Panc1 (cell line): ENCODE measurements at regions not wholly inside any gene's neighbourhood (a gene's known extent, or its start where the extent isn't known, plus 50 kb on each side); places are given as distances from the start of the nearest gene placed in this dataset.
A peak's percentile ranks its signal among the peaks of the same experiment; 100 is the strongest.

ENCODE experiments used
- ATAC-seq: fragments of 200-7000 bp; cut with Tn5 transposase; 2 replicates; pipeline ENCODE4 v1.9.1; 2020; ENCODE audit warnings: mild to moderate bottlenecking, moderate library complexity
- BruUV-seq: library from RNA; stranded (reverse); fragments of 400-500 nt; replicated peaks from 2 replicates; lab custom pipeline; 2021; lab: Mats Ljungman, UMichigan
- CTCF ChIA-PET: fragments of 300-600 bp; sonication (Branson Sonifier 250); formaldehyde crosslinking; loops from one replicate; lab custom pipeline; 2022; ENCODE audit warnings: antibody characterized with exemption; lab: Charles Lee
- POLR2A ChIA-PET: fragments of 300-600 bp; sonication (Branson Sonifier 250); formaldehyde crosslinking; loops from one replicate; lab custom pipeline; 2022; ENCODE audit warnings: antibody characterized with exemption; lab: Charles Lee
- DNase-seq: peaks from one replicate; pipeline ENCODE4 v3.0.0-alpha.2; 2010; ENCODE audit warnings: low read depth, low spot score
- H3K27ac ChIP-seq: 2 replicates; pipeline ENCODE4 v1.5.1; 2011; ENCODE audit warnings: mild to moderate bottlenecking, low read length, inconsistent platforms
- H3K27me3 ChIP-seq: fragments of 200-500 bp; sonication (Bioruptor generic); 2 replicates; pipeline ENCODE4 v1.6.0; 2014; ENCODE audit warnings: low read length, inconsistent platforms; ENCODE audit not compliant: control insufficient read depth, insufficient read depth
- H3K36me3 ChIP-seq: fragments of 200-500 bp; sonication (Bioruptor generic); 2 replicates; pipeline ENCODE4 v1.5.1; 2014; ENCODE audit warnings: inconsistent platforms, mild to moderate bottlenecking, low read length, moderate library complexity; ENCODE audit not compliant: control insufficient read depth, insufficient read depth
- H3K4me1 ChIP-seq: 2 replicates; pipeline ENCODE4 v1.5.1; 2011; ENCODE audit warnings: inconsistent platforms, mild to moderate bottlenecking, low read length, moderate library complexity; ENCODE audit not compliant: control insufficient read depth, insufficient read depth
- H3K4me3 ChIP-seq, 2 experiments: 2 replicates each; pipeline ENCODE4 v1.5.1; 2011 to 2012; ENCODE audit warnings: low read depth in 2 of 2, low read length in 2 of 2, mild to moderate bottlenecking in 2 of 2, inconsistent platforms in 1 of 2, moderate library complexity in 1 of 2
- H3K9me3 ChIP-seq: fragments of 200-500 bp; sonication (Bioruptor generic); 2 replicates; pipeline ENCODE4 v1.5.1; 2014; ENCODE audit warnings: low read depth, mild to moderate bottlenecking, inconsistent platforms, low read length, moderate library complexity; ENCODE audit not compliant: control insufficient read depth, insufficient read depth
- POLR2AphosphoS5 ChIP-seq: IDR thresholded peaks from 2 replicates; pipeline ENCODE4 v1.6.1; 2012; ENCODE audit warnings: mild to moderate bottlenecking, low read depth, low read length, moderate library complexity
- SIN3A ChIP-seq: IDR thresholded peaks from 2 replicates; pipeline ENCODE4 v1.6.1; 2012; ENCODE audit warnings: low read depth, mild to moderate bottlenecking, low read length, moderate library complexity, borderline replicate concordance; ENCODE audit not compliant: insufficient read depth
- TCF7L2 ChIP-seq: IDR thresholded peaks from 2 replicates; pipeline ENCODE4 v1.6.1; 2011; ENCODE audit warnings: mild to moderate bottlenecking, low read depth, low read length, inconsistent platforms
- in situ Hi-C: cut with HindIII; loops from 2 replicates; pipeline ENCODE4 v1.10.0; 2016; ENCODE audit warnings: low sequenced_read_pairs, low pct_unique_long_range_greater_than_20kb
- intact Hi-C: fragments of 100-400 bp; cut with micrococcal nuclease; formaldehyde crosslinking; loops from one replicate; pipeline ENCODE4 v1.10.0; 2022; ENCODE audit not compliant: unreplicated experiment
- TF ChIP-seq, protein P1 (sequence below): fragments of 450-650 bp; IDR thresholded peaks from 2 replicates; pipeline ENCODE4 v1.5.1; 2017; ENCODE audit warnings: mild to moderate bottlenecking
- TF ChIP-seq, protein P2 (sequence below), 2 experiments: IDR thresholded peaks; 2 replicates each; pipeline ENCODE4 v1.6.1; 2011 to 2012; ENCODE audit warnings: low read depth in 2 of 2, control low read depth in 1 of 2, low read length in 1 of 2, mild to moderate bottlenecking in 1 of 2, moderate library complexity in 1 of 2; ENCODE audit not compliant: insufficient read depth in 1 of 2

DNA sequence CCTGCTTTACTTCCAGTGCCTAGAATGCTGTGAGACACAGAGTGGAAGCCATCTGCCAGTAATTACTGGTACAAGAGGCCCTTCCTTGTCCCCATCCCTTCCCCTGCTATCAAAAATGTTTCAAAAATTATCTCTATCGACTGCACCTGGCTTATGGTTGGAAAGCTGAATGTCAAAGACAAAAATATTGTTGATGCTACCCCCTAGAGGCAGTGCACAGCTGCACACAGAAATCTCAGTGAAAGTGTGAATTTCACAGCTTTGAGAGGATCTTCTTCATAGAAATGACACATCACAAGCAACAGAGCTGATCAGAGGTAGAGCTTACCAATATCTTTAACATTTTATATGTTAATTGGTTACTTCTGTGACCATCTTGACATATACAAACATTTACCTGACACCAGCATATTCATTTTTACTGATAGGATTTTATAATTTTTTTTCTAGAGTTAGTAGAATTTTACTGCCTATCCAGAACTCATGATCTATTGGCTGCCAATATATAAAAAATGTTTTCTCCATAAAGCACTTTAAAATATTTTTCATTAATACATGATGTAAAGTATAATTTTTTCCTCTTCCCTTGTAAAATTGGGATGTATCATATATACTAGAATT lies 138.0 kb downstream of the AACS start:
- H3K36me3 ChIP-seq: no peaks in the 10 kb centered on the region
- ChIA-PET POLR2A (no interaction called here), CTCF (interaction anchor here (1.0 kb wide), 1 partner anchor 15 kb away, joined by 7 read pairs; no protein-coding TSS in a partner anchor)
- ATAC-seq (no peak; the same call in 1 of the 2 replicates), DNase-seq (no peak)
- in situ Hi-C loops (no loop called here), intact Hi-C loops (no loop called here)
- H3K27ac ChIP-seq: no peak overlapping the region
- H3K4me1 ChIP-seq: no peaks in the 10 kb centered on the region
- H3K9me3 ChIP-seq: no peaks in the 10 kb centered on the region
- BruUV-seq: no TSS peak
- H3K4me3 ChIP-seq: no peak overlapping the region
- TF ChIP-seq TCF7L2 (no peak), POLR2AphosphoS5 (no peak), SIN3A (no peak)
- TF ChIP-seq, protein P1, sequence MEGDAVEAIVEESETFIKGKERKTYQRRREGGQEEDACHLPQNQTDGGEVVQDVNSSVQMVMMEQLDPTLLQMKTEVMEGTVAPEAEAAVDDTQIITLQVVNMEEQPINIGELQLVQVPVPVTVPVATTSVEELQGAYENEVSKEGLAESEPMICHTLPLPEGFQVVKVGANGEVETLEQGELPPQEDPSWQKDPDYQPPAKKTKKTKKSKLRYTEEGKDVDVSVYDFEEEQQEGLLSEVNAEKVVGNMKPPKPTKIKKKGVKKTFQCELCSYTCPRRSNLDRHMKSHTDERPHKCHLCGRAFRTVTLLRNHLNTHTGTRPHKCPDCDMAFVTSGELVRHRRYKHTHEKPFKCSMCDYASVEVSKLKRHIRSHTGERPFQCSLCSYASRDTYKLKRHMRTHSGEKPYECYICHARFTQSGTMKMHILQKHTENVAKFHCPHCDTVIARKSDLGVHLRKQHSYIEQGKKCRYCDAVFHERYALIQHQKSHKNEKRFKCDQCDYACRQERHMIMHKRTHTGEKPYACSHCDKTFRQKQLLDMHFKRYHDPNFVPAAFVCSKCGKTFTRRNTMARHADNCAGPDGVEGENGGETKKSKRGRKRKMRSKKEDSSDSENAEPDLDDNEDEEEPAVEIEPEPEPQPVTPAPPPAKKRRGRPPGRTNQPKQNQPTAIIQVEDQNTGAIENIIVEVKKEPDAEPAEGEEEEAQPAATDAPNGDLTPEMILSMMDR: peak; percentile 73
- TF ChIP-seq, protein P2, sequence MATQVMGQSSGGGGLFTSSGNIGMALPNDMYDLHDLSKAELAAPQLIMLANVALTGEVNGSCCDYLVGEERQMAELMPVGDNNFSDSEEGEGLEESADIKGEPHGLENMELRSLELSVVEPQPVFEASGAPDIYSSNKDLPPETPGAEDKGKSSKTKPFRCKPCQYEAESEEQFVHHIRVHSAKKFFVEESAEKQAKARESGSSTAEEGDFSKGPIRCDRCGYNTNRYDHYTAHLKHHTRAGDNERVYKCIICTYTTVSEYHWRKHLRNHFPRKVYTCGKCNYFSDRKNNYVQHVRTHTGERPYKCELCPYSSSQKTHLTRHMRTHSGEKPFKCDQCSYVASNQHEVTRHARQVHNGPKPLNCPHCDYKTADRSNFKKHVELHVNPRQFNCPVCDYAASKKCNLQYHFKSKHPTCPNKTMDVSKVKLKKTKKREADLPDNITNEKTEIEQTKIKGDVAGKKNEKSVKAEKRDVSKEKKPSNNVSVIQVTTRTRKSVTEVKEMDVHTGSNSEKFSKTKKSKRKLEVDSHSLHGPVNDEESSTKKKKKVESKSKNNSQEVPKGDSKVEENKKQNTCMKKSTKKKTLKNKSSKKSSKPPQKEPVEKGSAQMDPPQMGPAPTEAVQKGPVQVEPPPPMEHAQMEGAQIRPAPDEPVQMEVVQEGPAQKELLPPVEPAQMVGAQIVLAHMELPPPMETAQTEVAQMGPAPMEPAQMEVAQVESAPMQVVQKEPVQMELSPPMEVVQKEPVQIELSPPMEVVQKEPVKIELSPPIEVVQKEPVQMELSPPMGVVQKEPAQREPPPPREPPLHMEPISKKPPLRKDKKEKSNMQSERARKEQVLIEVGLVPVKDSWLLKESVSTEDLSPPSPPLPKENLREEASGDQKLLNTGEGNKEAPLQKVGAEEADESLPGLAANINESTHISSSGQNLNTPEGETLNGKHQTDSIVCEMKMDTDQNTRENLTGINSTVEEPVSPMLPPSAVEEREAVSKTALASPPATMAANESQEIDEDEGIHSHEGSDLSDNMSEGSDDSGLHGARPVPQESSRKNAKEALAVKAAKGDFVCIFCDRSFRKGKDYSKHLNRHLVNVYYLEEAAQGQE (IDR thresholded peaks at IDR 0.05; ENCODE audit: insufficient read depth in 1 of 2, low read depth in 2 of 2, low read length in 1 of 2): no peak
- peaks cover 23% of the 10 kb centered on the region for H3K27me3 ChIP-seq

DNA sequence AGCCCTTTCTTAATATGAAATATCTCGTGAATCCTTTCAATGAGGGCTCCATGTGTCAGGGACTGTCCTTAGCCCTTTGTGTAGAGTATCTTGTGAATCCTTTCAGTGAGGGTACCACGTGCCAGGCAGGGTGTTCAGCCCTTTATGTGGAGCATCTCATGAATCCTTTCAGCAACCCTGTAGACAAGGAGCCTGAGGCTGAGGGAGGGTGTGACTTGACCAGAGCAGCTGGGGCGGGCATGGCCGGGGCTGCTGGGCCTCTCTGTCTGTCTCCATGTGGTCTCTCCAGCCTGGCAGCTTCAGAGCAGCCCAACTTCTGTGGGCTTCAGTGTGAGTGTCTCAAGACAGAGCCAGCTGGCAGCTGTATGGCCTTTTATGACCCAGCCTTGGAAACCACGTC lies 140.2 kb downstream of the AACS start:
- in situ Hi-C loops (no loop called here), intact Hi-C loops (no loop called here)
- CTCF ChIA-PET: interaction anchor here (0.9 kb wide), 1 partner anchor 35 kb away, joined by 9 read pairs; no protein-coding TSS in a partner anchor
- Histone ChIP-seq H3K27me3 (peaks cover 10% of the 10 kb centered on the region; the same call in 1 of the 2 replicates), H3K4me3 (no peak overlapping the region), H3K27ac (no peak overlapping the region), H3K9me3 (no peaks in the 10 kb centered on the region), H3K4me1 (no peaks in the 10 kb centered on the region), H3K36me3 (no peaks in the 10 kb centered on the region)
- ATAC-seq (no peak), DNase-seq (no peak)
- POLR2A ChIA-PET: interaction anchor here (0.6 kb wide), 1 partner anchor 359 kb away, joined by 4 read pairs; no protein-coding TSS in a partner anchor
- BruUV-seq: no TSS peak
- TF ChIP-seq POLR2AphosphoS5 (no peak), TCF7L2 (no peak), SIN3A (no peak)
- TF ChIP-seq, protein P1: no peak
